ENCODE measurements at regions not wholly inside any gene's neighbourhood (a gene's known extent, or its start where the extent isn't known, plus 50 kb on each side); places are given as distances from the start of the nearest gene placed in this dataset.
"Not testable (repeated sequence)": the region's sequence is repeated elsewhere in the genome, so short reads cannot be mapped to it uniquely, and the experiment has no call there.

DNA sequence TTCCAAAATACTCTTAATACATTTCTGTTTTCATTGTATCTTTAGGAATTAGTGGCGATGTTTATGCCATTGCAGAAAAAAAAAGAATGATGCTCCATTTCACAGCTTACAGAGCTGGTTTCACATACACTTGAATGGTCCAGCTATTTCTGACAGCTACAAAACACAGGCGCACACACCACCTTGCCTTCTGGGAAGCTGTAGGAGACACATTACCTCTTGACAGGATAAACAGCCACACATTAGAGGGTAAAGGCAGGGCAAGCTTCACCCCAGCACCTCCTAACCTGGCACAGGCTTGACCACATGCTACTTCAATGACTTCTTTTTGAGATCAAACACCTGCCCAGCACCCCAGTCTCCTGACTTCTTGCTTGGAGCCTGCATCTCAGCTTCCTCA, 73.2 kb upstream of the PLGLB2 start:
- not testable (repeated sequence) for DNase-seq (ENCODE audit: low read depth in 2 of 2)

DNA sequence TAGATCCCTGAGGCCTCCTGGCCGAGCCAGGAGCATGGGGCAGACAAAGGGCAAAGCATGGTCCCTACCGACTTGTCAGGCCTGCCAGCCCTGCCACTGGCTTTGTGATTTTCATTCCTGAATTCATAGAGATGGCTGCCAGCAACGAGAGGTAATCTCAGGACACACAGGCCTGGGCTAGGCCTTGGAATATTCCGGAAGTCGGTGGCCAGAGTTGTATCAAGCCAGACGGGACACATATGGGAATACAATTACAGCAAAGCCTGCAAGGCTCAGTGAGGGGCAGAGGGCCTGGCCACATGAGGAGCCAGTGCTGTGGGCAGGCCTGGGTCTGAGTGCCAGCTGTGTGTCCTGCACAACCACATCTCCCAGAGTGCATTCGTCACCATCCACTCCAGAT, 72.4 kb upstream of the PLGLB2 start:
- DNase-seq (ENCODE audit: low read depth in 2 of 2): not testable (repeated sequence)

DNA sequence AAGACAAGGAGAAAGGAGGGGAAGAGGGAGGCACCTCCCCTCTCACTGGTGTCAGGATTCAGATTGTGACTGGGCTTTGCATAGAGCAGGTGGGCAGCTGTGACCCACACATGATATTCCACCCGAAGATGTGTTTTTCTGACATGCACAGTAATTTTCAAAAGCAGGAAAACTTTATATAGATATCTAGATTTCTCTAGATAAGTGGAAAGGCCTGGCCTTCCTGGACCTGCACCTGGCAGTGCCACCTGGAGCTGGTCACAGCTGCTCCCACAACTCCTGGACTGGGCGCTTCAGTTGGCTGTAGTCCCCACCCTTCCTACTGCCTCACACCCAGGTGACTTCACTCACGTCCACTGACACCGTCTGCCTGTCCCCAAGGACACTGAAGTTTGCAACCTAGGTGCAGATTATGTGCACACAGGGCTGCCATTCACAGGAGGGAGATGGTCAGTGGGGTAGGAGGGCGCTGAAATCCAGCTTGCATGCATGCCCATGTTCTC, 70.4 kb upstream of the PLGLB2 start:
- not testable (repeated sequence) for DNase-seq (ENCODE audit: low read depth in 2 of 2)

DNA sequence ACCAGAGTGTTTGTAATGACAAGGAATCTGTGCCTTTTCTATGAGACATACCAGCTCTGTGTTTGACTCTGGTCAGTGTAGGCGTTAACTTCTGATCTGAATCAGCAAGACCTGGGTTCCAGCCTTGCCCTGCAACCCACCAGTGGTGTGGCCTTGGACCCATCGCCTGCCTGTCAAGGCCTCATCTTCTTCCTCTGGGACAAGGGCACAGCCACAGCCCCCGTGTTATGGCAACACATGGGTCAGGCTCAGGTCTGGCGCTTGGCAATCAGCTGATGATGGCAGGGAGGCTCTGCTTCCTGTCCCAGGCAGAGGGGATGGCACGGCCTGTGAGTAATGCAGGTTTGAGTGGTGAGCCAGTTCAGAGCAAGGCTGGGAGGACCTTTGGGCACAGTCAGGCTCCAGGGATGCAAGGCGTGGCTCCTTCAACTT, 69.1 kb upstream of the PLGLB2 start:
- DNase-seq (ENCODE audit: low read depth in 2 of 2): not testable (repeated sequence)

DNA sequence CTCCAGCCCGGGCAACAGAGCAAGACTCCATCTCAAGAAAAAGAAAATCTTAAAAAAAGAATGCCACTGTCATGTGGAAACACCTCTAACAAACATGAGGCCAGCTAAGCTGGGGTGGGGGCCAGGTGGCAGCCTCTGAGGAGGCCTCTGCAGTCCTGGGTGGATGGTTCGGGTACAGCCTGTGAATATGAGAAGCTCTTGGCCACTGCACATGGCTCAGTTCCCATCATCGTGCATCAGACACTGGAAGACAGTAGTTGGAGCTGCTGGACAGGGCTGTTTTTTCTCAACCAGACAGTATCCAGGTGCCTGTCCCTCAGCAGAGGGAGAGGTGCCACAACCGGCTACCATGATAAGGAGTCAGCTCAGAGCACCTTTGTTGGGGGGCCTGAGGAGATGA, 67.9 kb upstream of the PLGLB2 start:
- not testable (repeated sequence) for DNase-seq (ENCODE audit: low read depth in 2 of 2)

DNA sequence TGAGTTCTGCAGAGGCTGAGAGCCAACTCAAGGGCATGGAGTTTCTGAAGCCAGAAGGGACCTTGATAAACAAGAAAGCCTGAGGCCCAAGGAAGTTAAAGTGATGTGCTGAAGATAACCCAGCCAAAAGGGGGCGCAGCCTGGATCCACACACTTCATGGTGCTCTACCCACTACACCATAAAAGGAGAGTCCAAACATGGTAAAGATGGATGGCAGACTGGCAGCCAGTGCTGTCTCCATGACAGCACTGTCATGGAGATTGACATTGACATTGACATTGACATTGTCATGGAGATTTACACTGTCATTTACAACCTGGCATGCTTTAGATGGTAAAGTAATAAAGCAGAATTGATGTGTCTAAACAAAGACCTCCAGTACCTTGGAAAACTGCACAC, 67.2 kb upstream of the PLGLB2 start:
- not testable (repeated sequence) for DNase-seq (ENCODE audit: low read depth in 2 of 2)

DNA sequence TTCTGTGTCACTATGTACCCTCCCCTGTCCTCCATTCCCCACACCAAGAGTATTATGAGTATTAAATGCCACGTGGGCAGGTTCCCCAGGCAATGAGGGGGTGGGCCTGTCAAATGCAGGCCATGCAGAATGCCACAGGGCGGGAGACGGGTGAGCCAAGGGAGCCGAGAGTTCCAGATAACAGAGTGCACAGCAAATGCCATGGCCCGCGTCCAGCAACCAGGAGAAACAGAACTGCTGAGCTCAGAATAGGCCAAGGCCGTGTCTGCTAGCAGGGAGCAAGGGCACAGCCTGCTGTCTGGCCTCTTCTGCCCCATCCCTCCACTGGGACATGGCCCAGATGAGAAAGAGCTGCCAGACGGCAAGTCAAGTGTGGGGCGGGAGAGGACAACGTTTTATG, 64.4 kb upstream of the PLGLB2 start:
- not testable (repeated sequence) for DNase-seq (ENCODE audit: low read depth in 2 of 2)

GRCh38 chr2:87683961-87684360, 63.9 kb upstream of the PLGLB2 start:
- not testable (repeated sequence) for DNase-seq (ENCODE audit: low read depth in 2 of 2)

- not testable (repeated sequence) for DNase-seq (ENCODE audit: low read depth in 2 of 2)
These were observed 62.3 kb upstream of the PLGLB2 start for GRCh38 chr2:87685558-87685957.

GRCh38 chr2:87686873-87687549, 60.9 kb upstream of the PLGLB2 start:
- not testable (repeated sequence) for DNase-seq (ENCODE audit: low read depth in 2 of 2)

- DNase-seq (ENCODE audit: low read depth in 2 of 2): not testable (repeated sequence)
These were observed 60.2 kb upstream of the PLGLB2 start for GRCh38 chr2:87687550-87688270.

GRCh38 chr2:87691899-87692592, 55.8 kb upstream of the PLGLB2 start:
- not testable (repeated sequence) for DNase-seq (ENCODE audit: low read depth in 2 of 2)

DNA sequence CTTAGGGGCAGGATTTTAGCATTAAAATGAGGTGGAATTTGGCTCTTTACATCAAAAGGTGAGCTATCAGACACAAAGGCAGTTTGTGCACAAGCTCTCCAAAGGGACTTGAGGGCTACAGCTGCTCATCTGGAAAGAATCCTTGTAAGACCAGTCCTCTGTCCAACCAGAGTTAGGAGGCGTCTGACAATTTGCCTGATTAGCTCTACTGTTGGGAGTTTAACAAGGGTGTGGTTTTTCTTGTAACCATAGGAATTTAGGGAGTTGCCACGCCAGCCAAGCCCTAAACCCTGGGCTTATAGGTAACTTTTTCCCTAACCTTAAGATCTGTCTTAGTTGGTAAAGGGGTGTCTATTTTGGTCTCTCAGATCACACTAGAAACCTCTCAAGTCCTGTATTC, 55.0 kb upstream of the PLGLB2 start:
- DNase-seq (ENCODE audit: low read depth in 2 of 2): not testable (repeated sequence)

- not testable (repeated sequence) for DNase-seq (ENCODE audit: low read depth in 2 of 2)
These were observed 54.0 kb upstream of the PLGLB2 start for GRCh38 chr2:87693882-87694281.

- not testable (repeated sequence) for DNase-seq (ENCODE audit: low read depth in 2 of 2)
These were observed 52.1 kb upstream of the PLGLB2 start for GRCh38 chr2:87695596-87696323.

Data from stimulated activated CD4-positive, alpha-beta T cell treated with anti-CD3 and anti-CD28 coated beads, Interleukin-15, amount 100 ng/mL, for 48 hours (primary cell).